DMS153 treated with DMSO at 0.1 percent for 48 hours (cell line): ENCODE measurements at regions not wholly inside any gene's neighbourhood (a gene's known extent, or its start where the extent isn't known, plus 50 kb on each side); places are given as distances from the start of the nearest gene placed in this dataset.

ENCODE experiments used
- DNase-seq: peaks from one replicate; lab custom pipeline; 2025; ENCODE audit not compliant: unreplicated experiment; lab: John Stamatoyannopoulos, UW

- no peak for DNase-seq
These were observed 1049.1 kb upstream of the GOT2 start for GRCh38 chr16:59783191-59783590.

- no peak for DNase-seq
These were observed 1039.2 kb upstream of the GOT2 start for GRCh38 chr16:59773330-59773729.

DNA sequence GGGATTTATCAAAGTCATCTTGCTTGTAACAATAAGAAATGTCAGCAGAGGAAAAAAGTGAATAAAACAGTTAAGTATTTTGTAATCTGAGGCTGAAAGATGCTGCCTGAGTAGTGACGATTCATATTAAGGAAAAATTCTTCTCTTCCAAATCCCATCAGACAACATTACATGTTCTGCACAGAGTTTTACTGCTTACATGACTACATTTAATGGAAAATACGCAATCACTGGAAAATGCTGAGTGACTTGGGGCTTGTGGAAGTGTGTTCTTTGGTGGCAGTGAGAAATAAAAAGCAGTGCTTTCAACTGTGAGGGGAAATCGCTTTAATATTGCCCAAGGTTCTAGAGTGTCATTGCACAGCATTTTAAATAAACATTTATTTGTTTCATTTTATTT is 1025.2 kb upstream of the GOT2 start:
- no peak for DNase-seq

DNA sequence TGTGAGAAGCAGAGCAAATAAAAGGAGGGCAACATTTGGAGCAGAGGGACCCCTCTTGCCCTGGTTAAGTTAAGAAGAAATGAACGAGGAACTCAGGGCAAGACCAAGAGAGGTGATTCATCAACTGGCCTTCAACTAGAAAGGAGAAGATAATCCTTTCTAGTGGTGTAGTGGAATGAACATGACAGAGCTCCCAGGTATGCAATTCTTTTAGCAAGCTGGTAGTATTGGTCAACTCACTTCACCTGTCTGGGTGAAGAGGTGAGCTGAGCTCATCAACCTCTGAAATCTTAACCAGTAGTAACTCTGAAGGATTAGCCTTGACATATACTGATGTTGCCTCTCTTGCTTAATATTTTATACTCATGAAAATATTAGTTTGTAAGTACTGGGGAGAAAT is 1024.7 kb upstream of the GOT2 start:
- no peak for DNase-seq

DNA sequence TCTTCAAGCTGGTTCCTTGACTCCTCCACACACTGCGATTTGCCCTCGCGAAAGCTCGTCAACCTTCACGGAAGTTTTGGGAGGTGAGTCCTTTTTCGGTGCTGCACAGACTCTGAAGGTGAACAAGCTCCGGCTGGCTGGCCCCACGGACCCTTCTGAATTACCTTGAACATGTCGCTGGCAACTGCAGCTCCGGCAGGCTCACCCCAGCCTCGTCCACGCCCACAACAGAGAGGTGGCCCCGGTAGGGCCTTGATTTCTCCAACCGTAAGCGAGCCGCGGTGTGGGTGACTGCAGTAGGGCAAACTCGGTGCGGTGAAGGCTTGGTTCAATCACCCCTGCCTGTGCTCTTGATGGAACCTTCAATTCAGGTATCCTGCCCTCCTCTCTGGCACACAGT is 1020.7 kb upstream of the GOT2 start:
- no peak for DNase-seq

GRCh38 chr16:59749662-59750336 is 1015.7 kb upstream of the GOT2 start:
- DNase-seq = no peak

GRCh38 chr16:59748531-59748930 is 1014.4 kb upstream of the GOT2 start:
- DNase-seq = no peak

DNA sequence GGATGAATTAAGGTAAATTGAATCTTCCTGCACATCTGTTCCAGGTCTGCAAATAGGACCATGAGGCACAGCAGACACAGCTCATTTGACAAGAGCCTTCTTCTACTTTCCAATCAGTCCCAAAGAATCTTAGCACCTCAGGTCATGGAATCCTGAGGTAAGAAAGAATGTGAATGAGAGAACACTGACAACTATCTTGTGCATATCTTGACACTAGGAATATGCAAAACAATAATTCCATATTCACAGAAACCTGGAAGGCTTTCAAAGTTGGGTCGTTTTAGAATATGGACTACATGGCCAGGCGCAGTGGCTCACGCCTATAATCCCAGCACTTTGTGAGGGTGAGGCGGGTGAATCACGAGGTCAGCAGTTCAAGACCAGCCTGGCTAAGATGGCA is 1009.4 kb upstream of the GOT2 start:
- no peak for DNase-seq

GRCh38 chr16:59740858-59741257 is 1006.7 kb upstream of the GOT2 start:
- no peak for DNase-seq

DNA sequence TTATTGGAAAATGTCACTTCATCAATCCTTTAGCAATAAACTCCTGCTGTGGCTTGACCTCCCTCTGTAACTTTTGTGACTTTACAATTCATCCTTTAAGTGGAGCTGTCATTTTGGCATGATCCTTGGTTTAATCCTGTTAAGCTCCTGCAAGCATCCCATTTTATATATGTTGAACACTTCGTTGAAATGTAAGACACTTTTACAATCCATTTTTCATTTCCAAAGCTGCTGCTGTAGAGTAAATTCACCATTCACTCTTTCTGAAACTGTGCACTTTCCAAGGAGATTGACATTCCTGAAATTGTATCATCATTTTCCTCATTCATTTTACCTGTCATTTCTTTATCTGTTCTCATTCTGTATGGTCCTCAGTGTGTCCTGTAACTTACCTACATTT is 1003.2 kb upstream of the GOT2 start:
- DNase-seq = no peak

GRCh38 chr16:59733321-59733720 is 999.2 kb upstream of the GOT2 start:
- no peak for DNase-seq

DNA sequence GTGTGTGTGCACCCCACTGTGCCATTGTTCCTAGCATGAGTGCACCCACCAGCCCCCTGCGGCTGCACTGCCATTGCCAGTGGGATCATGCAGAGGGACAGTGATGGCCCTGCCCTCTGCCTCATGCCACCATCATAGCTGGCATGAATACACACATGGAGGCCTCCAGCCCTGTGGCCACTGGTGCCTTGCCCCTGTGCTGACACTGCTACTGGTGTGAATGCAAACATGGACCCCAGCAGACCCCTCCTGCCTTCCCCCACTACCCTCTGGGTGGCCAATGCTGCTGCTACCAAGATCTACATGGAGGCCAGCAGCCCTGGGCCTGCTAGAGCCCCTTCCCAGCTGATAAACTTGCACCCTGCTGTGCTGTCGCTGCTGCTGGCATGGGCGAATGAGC is 995.5 kb upstream of the GOT2 start:
- no peak for DNase-seq

DNA sequence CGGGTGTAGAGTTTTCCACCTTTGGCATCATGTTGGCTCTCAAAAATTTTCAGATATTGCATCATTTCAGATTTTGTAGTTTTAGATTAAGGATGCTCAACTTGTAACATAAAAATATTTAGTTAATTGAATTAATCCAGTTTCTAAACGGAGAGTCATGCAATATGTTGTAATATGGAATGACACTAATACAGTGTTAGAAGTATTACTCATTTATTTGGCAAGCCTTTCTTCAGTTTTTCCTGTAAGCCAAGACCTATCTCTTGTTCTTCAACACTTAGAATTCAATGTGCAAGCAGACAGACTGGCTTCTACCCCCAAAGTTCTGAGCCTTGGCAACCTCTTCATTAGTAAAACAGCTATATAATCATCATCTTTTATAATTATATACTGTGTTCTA is 985.0 kb upstream of the GOT2 start:
- no peak for DNase-seq

DNA sequence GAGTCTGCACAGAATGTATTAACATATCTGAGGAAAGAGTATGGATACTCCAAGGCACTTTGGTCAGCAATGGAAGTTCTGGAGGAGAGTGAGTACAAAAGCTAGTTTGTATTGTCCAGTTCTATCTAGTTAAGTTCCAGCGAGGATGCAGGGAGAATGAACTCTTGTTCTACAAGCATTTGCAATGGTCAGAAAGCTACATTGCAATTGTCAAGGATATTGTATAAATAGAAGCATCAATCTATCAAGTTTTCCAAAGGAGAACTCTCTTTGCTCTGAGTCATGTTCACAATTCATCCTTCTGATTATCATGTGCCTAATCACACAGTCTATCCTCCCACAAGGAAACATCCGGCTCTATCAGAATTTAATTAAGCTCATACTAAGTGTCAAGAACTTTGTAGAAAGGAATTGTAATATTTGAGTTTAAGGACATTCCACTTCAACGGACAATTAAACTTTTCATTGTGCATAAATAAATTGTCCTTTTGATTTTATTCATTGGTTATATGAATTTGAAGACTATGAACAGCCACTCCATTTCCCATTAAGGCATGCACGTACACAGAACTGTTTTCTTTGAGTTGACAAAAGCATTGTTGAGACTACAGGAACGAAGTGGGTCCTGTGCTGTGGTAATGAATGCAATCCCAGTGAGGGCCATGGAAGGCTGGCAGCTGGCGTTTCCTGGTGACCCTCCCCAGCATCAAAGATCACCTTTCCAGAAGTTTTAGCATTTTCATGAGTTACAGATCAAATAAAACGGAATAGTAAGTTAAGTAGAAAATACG is 973.5 kb upstream of the GOT2 start:
- no peak for DNase-seq

DNA sequence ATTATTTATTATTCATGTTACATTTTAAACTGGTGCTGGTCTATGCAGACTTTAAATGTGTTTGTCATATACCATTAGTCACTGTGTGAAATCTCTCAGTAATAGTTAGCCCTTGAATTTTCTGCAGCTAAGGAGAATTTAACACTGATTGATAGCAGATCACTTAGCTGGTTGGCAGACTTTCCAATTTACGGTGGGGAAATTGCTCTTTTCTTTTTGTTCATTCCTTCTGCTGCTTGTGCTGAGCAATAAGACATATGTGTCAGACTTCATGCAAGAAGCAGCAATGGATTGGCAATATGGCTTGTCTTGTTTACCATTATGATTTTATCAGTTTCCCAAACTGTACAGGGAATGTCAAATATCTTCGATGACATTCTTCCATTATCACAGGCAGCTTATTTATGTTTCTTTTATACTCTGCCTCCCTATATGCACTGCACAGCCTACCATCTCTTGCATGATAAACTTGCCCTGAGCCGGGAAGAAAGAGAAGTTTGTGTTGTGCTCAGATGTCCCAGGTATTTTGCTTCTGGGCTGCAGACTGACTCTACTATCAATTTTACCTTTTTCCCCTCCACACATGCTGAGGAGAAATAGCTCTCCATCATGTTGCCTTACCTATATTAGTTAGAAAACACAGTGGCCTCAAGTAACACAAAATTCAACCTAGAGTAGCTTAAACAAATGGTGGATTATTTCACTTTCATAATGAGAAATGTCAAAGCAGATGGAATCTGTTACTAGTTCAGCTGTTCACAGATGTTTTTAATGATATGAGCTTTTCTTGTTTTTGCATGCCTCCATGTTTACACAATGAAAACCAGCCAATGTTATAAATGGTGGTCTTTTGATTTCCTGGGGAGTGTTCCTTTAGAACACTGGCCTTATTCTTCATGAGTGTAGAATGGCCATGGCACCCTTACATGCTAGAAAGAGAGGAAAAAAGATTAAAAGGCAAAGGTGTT is 968.1 kb upstream of the GOT2 start:
- no peak for DNase-seq

DNA sequence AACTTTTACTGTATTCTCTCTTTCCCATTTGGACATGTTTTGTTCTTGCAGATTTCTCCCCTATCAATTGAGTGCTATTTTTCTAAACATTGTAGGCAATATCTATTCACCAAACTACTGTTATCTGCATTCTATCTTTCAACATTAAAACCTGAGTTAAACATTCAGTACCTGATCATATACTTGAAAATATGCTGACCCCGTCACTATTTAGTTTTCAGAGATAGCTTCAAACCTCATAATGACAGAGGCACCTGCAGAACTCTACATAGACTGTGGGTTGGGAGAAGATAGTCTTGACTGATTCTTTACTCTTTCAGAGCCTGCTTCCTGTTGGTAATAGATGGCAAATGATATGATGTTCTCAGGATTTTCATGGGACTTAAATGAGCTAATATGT is 965.7 kb upstream of the GOT2 start:
- DNase-seq = no peak

DNA sequence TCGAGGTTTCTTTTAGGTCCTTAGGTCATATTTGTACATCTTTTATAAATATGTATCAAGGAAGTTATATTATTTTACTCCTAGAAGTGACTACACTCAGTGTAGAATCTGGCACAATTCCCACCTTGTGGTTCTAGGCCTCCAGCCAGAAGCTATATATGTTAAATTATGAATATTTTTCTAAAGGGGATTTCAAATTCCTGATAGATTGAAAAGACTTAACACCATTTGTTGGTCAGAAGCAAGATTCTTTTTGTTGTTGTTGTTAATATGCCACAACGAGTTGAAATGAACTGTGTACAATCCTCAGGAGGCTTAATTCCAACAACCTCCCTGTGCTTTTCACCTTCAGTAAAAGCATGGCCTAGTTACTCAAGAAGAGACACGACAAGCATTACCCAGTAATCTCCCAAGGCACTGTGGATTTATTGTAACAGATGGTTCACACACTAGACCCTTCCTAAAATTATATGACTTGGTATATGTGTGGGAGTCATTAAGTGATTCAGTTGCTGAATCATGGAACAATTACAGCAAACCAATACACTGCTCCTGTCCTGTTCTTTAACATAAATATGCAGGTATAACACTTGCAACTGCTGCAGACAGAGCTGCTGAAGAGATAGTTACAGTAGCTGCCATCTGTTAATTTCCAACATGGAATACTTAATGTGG is 964.4 kb upstream of the GOT2 start:
- no peak for DNase-seq

DNA sequence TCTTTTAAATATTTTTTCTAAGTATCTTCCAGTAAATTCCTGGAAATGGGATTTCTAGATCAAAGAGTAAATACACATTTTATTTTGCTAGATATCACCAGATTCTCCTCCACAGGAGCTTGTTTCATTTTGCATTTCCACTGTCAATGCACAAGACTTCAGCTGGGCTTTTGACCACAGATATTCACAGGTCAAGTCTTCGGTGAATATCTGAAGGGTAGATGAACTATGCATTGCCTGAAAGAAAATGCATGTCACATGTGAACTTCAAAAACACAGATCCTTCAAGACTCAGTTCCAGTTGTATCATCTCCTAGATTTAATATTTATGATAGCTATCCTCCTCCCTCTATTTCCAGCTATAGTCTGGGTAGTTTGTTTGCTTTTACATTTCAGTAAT is 963.6 kb upstream of the GOT2 start:
- no peak for DNase-seq

DNA sequence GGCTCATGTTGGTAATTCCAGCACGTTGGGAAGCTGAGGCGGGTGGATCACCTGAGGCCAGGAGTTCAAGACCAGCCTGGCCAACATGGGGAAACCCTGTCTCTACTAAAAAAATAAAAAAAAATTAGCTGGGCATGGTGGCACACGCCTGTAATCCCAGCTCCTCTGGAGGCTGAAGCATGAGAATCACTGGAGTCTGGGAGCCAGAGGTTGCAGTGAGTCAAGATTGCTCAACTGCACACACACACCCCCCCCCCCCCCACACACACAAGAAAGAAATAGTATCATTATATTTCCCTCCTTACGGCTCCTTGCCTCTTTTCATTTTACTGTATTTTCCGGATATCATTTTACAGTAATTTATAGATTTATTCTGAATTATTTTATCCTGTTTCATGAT is 963.1 kb upstream of the GOT2 start:
- no peak for DNase-seq

DNA sequence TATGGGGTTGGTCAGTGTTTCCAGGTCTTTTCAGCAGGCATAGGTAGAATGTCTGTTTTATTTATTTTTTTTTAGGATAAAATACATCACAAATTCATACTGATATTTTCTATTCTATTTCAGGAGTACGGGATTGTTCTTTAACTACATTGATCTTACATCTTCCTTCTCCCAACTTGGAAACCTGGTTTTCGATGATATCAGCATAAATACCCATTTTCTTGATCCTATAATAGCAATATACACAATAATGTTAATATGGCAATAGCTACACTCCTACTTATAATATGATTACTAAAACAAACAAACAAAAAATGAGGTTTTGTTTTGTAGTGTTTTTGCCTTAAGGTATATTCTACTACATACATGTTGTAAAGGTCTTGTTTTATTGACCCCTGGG is 962.4 kb upstream of the GOT2 start:
- no peak for DNase-seq

GRCh38 chr16:59690216-59690615 is 956.1 kb upstream of the GOT2 start:
- DNase-seq = no peak
